ENCODE measurements at regions not wholly inside any gene's neighbourhood (a gene's known extent, or its start where the extent isn't known, plus 50 kb on each side); places are given as distances from the start of the nearest gene placed in this dataset.

- H3K36me3 ChIP-seq (ENCODE audit: insufficient read depth): no peaks in the 10 kb centered on the region
- H3K4me2 ChIP-seq: no peak overlapping the region
- no peak for DNase-seq (ENCODE audit: low spot score)
- peak overlapping the region; percentile 65; the same call in 1 of the 2 replicates for H2AFZ ChIP-seq
- peaks cover 10% of the 10 kb centered on the region; the same call in 1 of the 2 replicates for H3K4me1 ChIP-seq (ENCODE audit: insufficient read depth)
- H3K4me3 ChIP-seq: no peak overlapping the region
- H4K20me1 ChIP-seq (replicated peaks; ENCODE audit: insufficient read depth): no peaks in the 10 kb centered on the region
- H3K79me2 ChIP-seq (replicated peaks; ENCODE audit: insufficient read depth): no peaks in the 10 kb centered on the region
- no peaks in the 10 kb centered on the region for H3F3A ChIP-seq (replicated peaks; ENCODE audit: low read depth)
- no peaks in the 10 kb centered on the region for H3K27me3 ChIP-seq (ENCODE audit: insufficient read depth)
- H3K4me1 Mint-ChIP-seq: peaks cover 33% of the 10 kb centered on the region
- H3K4me3 Mint-ChIP-seq: no peak overlapping the region
- no peaks in the 10 kb centered on the region for H3K9me2 ChIP-seq (ENCODE audit: insufficient read depth)
- no peak overlapping the region for H3K27ac ChIP-seq (ENCODE audit: low read depth)
- H3K36me3 Mint-ChIP-seq (ENCODE audit: low read depth): no peaks in the 10 kb centered on the region
- ATAC-seq: no peak
- H3K9me3 Mint-ChIP-seq: no peaks in the 10 kb centered on the region
- TF ChIP-seq, protein P1, sequence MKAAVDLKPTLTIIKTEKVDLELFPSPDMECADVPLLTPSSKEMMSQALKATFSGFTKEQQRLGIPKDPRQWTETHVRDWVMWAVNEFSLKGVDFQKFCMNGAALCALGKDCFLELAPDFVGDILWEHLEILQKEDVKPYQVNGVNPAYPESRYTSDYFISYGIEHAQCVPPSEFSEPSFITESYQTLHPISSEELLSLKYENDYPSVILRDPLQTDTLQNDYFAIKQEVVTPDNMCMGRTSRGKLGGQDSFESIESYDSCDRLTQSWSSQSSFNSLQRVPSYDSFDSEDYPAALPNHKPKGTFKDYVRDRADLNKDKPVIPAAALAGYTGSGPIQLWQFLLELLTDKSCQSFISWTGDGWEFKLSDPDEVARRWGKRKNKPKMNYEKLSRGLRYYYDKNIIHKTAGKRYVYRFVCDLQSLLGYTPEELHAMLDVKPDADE (IDR thresholded peaks at IDR 0.05): no peak
- TF ChIP-seq, protein P2, sequence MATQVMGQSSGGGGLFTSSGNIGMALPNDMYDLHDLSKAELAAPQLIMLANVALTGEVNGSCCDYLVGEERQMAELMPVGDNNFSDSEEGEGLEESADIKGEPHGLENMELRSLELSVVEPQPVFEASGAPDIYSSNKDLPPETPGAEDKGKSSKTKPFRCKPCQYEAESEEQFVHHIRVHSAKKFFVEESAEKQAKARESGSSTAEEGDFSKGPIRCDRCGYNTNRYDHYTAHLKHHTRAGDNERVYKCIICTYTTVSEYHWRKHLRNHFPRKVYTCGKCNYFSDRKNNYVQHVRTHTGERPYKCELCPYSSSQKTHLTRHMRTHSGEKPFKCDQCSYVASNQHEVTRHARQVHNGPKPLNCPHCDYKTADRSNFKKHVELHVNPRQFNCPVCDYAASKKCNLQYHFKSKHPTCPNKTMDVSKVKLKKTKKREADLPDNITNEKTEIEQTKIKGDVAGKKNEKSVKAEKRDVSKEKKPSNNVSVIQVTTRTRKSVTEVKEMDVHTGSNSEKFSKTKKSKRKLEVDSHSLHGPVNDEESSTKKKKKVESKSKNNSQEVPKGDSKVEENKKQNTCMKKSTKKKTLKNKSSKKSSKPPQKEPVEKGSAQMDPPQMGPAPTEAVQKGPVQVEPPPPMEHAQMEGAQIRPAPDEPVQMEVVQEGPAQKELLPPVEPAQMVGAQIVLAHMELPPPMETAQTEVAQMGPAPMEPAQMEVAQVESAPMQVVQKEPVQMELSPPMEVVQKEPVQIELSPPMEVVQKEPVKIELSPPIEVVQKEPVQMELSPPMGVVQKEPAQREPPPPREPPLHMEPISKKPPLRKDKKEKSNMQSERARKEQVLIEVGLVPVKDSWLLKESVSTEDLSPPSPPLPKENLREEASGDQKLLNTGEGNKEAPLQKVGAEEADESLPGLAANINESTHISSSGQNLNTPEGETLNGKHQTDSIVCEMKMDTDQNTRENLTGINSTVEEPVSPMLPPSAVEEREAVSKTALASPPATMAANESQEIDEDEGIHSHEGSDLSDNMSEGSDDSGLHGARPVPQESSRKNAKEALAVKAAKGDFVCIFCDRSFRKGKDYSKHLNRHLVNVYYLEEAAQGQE (IDR thresholded peaks at IDR 0.05; ENCODE audit: unreplicated experiment): no peak
- TF ChIP-seq STAT1 (IDR thresholded peaks at IDR 0.05; ENCODE audit: unreplicated experiment): no peak
- TF ChIP-seq, protein P3, sequence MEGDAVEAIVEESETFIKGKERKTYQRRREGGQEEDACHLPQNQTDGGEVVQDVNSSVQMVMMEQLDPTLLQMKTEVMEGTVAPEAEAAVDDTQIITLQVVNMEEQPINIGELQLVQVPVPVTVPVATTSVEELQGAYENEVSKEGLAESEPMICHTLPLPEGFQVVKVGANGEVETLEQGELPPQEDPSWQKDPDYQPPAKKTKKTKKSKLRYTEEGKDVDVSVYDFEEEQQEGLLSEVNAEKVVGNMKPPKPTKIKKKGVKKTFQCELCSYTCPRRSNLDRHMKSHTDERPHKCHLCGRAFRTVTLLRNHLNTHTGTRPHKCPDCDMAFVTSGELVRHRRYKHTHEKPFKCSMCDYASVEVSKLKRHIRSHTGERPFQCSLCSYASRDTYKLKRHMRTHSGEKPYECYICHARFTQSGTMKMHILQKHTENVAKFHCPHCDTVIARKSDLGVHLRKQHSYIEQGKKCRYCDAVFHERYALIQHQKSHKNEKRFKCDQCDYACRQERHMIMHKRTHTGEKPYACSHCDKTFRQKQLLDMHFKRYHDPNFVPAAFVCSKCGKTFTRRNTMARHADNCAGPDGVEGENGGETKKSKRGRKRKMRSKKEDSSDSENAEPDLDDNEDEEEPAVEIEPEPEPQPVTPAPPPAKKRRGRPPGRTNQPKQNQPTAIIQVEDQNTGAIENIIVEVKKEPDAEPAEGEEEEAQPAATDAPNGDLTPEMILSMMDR (conservative IDR thresholded peaks at IDR 0.05; ENCODE audit: low read depth in 2 of 2): no peak
- TF ChIP-seq ZNF114 (CRISPR knock-in tag; IDR thresholded peaks at IDR 0.05): no peak
- no peak for TF ChIP-seq EZH2 (IDR thresholded peaks at IDR 0.05; ENCODE audit: low read depth, unreplicated experiment)
- TF ChIP-seq CREB1 (CRISPR knock-in tag; IDR thresholded peaks at IDR 0.05; ENCODE audit: low read depth): no peak
- no peak overlapping the region for H3K27ac Mint-ChIP-seq
- H3K27me3 Mint-ChIP-seq (ENCODE audit: insufficient read depth, low read depth, poor library complexity): peaks cover 11% of the 10 kb centered on the region
Observed at GRCh38 chr4:41473176-41473575, 64.8 kb upstream of the LIMCH1 start.

DNA sequence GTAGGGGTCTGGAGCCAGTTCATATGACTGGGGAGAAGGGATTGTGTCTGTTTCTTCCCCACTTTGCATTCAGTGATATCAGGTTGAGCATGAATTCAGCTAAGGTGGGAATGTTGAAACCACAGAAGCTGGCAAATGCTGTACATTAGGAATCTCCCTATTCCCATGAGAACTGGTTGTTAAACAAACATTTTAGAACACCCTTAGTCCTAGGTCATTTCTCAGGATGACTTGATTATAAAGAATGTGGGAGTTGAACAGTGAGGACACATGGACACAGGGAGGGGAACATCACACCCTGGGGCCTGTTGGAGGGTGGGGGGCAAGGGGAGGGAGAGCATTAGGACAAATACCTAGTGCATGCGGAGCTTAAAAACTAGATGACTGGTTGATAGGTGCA, 62.6 kb upstream of the LIMCH1 start:
- Mint-ChIP-seq H3K4me3 (no peak overlapping the region), H3K9me3 (no peaks in the 10 kb centered on the region), H3K27me3 (ENCODE audit: insufficient read depth, low read depth, poor library complexity) (peaks cover 5% of the 10 kb centered on the region), H3K4me1 (peaks cover 24% of the 10 kb centered on the region), H3K27ac (no peak overlapping the region), H3K36me3 (ENCODE audit: low read depth) (no peaks in the 10 kb centered on the region)
- no peak overlapping the region for H3K4me2 ChIP-seq
- no peaks in the 10 kb centered on the region for H3K9me2 ChIP-seq (ENCODE audit: insufficient read depth)
- H3K4me3 ChIP-seq: no peak overlapping the region
- no peak overlapping the region for H2AFZ ChIP-seq
- H3K27ac ChIP-seq (ENCODE audit: low read depth): no peak overlapping the region
- no peaks in the 10 kb centered on the region for H3K79me2 ChIP-seq (replicated peaks; ENCODE audit: insufficient read depth)
- H3K36me3 ChIP-seq (ENCODE audit: insufficient read depth): no peaks in the 10 kb centered on the region
- peaks cover 10% of the 10 kb centered on the region; the same call in 1 of the 2 replicates for H3K4me1 ChIP-seq (ENCODE audit: insufficient read depth)
- no peaks in the 10 kb centered on the region for H3F3A ChIP-seq (replicated peaks; ENCODE audit: low read depth)
- H3K27me3 ChIP-seq (ENCODE audit: insufficient read depth): no peaks in the 10 kb centered on the region
- DNase-seq (ENCODE audit: low spot score): no peak
- H4K20me1 ChIP-seq (replicated peaks; ENCODE audit: insufficient read depth): no peaks in the 10 kb centered on the region
- ATAC-seq: no peak
- no peak for TF ChIP-seq ZNF114 (CRISPR knock-in tag; IDR thresholded peaks at IDR 0.05)
- no peak for TF ChIP-seq NANOG (IDR thresholded peaks at IDR 0.05; ENCODE audit: borderline replicate concordance)
- no peak for TF ChIP-seq EZH2phosphoT487 (IDR thresholded peaks at IDR 0.05; ENCODE audit: unreplicated experiment)
- TF ChIP-seq, protein P3 (conservative IDR thresholded peaks at IDR 0.05; ENCODE audit: low read depth in 2 of 2): no peak
- TF ChIP-seq POLR2AphosphoS5 (IDR thresholded peaks at IDR 0.05; ENCODE audit: low read depth): no peak
- TF ChIP-seq, protein P1 (IDR thresholded peaks at IDR 0.05): no peak
- TF ChIP-seq, protein P2 (IDR thresholded peaks at IDR 0.05; ENCODE audit: unreplicated experiment): no peak
